SU-DHL-6 (cell line): ENCODE measurements at regions not wholly inside any gene's neighbourhood (a gene's known extent, or its start where the extent isn't known, plus 50 kb on each side); places are given as distances from the start of the nearest gene placed in this dataset.

Source experiments
- CTCF ChIP-seq: fragments of 200-600 bp; sonication (generic); IDR thresholded peaks from one replicate; pipeline ENCODE4 v1.5.1; 2017; ENCODE audit warnings: antibody characterized with exemption, mild to moderate bottlenecking, low read length, moderate library complexity; ENCODE audit not compliant: insufficient read depth, poor library complexity, severe bottlenecking
- EZH2phosphoT487 ChIP-seq: fragments of 200-600 bp; sonication (generic), shearing (Covaris generic); conservative IDR thresholded peaks from 2 replicates; pipeline ENCODE4 v1.6.1; 2018; ENCODE audit warnings: mild to moderate bottlenecking, antibody characterized with exemption, low read length, moderate library complexity, mixed read lengths

- TF ChIP-seq CTCF (no peak), EZH2phosphoT487 (no peak)
These were observed 101.8 kb upstream of the ANK2 start for GRCh38 chr4:112947616-112948015.
